ENCODE measurements at regions not wholly inside any gene's neighbourhood (a gene's known extent, or its start where the extent isn't known, plus 50 kb on each side); places are given as distances from the start of the nearest gene placed in this dataset.

GRCh38 chr11:116678887-116679286, 93.9 kb downstream of the BUD13 start:
- TF ChIP-seq CTCF (IDR thresholded peaks at IDR 0.05) = no peak
- TF ChIP-seq ZFX (IDR thresholded peaks at IDR 0.05; ENCODE audit: borderline replicate concordance) = no peak

All from 22Rv1 (cell line).